Suppressor macrophage treated with lipopolysaccharide for 4 hours (primary cell): ENCODE measurements at regions not wholly inside any gene's neighbourhood (a gene's known extent, or its start where the extent isn't known, plus 50 kb on each side); places are given as distances from the start of the nearest gene placed in this dataset.
"Not testable (repeated sequence)": the region's sequence is repeated elsewhere in the genome, so short reads cannot be mapped to it uniquely, and the experiment has no call there.

Source experiments
- DNase-seq: peaks from one replicate; pipeline ENCODE4 v3.0.0-alpha.2; 2020

DNA sequence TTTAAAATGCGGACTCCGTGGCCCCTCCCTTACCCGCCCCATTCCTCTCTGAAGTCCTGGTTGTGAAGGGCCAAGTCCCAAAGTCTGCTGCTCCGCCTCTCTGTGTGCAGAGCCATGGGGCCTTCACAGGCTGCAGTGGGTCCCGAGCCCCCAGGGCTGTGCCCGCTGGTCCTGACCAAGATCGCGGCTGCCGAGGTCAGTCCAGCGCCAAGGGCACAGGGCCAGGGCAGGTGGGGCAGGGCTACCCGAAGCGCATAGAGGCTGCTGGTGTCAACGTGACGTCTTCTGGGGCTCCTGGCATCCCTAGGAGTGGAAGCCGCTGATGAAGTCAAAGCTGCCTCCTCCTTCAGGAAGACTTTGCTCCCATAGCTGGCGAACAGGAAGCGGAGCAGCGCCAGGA, 858.8 kb downstream of the TUBA3C start:
- not testable (repeated sequence) for DNase-seq

DNA sequence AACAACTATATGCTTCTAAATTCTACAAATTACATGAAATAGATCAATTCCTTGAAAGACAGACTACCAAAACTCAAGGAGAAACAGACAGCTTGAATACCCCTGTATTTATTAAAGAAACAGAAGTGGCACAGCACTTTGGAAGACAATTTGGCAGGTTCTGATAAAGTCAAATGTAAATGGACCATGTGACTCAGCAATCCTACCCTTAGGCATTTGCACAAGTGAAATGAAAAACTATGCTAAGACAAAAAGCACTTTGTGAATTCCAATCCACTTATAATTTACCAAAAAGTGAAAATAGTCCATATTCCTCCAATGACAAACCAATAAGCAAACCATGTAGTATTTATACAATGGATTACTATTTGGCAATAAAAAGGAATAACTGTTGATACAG, 862.0 kb downstream of the TUBA3C start:
- DNase-seq, result not testable (repeated sequence)

DNA sequence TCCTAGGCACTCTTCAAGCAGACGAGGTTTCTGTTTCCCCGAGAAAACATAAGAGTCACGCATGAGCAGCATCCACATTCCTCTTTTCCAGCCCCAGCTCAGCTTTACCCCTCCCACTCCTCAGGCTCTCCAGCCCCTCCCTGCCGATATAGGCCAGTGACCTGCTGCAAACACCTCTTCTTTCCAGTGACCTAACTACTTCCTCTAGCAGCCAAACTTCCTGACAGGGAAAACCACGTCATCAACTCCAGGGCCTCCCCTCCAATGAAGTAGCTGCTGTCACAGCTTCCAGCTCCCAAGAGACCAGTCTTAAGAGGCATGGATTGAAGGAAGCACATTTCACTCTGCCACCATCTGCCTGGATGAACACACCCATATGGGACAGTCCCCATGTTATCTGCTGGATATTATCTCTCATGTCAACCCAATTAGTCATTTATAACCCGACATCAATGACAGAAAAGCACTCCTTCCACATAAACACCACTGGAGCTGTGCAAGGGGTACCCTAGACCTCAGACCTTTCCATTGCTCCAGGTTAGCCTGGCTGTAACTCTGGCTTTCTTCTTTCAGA, 878.3 kb downstream of the TUBA3C start:
- DNase-seq, result not testable (repeated sequence)

DNA sequence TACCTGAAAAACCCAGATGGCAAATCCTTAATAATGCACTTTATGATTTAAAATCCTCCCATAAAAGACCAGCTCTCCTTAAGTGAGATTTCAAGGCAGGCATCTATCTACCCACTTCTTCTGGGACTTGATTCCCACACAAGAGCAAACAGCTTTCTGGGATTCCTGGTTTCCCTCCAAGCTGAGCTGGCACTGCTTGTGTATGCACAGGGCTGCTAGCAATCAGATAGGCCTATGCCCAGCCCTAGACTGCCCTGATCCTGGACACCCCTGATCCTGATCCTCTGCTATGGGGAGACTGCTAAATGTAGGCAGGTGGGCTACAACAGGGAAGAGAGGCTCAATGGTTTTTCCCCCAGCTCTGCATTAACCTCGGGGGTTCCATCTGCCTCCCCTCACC, 880.7 kb downstream of the TUBA3C start:
- DNase-seq, result not testable (repeated sequence)

DNA sequence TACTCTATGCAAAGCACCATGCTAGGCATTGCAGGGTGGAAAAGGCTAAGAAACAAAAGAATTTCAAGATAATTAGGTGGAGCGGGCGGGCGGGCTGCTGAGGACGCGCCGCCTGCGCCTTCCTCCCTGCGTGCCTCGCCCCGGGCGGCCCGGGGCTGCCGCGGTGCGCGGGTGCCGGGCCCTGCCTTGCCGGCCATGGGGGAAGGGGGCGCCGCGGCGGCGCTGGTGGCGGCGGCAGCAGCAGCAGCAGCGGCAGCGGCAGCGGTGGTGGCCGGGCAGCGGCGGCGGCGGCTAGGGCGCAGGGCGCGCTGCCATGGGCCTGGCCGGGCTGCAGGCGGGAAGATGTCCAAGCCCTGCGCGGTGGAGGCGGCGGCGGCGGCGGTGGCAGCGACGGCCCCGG, 884.3 kb downstream of the TUBA3C start:
- not testable (repeated sequence) for DNase-seq

DNA sequence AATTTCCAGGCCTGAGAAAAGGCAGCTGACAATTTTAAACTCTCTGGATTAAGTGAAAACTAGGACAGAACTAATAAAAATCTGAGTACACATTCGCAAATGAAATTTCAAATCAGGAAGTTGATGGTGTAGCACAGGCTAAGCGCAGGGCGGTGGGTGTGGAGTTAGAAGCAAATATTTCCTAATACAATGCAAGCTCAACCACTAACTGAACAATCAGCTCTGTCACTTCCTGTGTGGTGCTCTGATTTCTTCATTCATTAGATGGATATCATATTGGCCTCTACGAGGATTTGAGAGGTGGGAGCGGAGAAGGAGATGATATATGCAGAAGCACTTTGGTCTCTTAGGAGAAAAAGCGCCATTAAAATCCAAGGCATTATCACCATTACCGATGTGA, 885.0 kb downstream of the TUBA3C start:
- DNase-seq, result not testable (repeated sequence)

DNA sequence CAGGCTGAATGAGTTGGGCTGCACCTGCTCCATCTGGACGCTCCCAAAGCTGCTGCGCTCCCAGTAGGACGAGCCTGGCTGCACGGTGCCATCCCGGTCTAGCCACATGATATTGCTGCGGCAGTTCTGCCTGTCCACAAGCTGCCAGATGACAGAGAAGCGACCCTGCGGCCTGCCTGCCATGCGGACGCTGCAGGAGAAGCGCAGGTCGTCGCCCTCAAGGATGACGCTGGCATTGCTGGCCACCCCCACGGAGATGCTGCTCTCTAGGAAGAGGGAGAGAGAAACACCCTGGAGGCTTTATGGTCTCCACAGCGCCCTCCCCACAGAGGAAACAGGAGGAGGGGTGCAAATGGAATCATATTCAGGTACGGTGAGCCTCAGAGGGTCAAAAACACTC, 887.3 kb downstream of the TUBA3C start:
- DNase-seq, result not testable (repeated sequence)

DNA sequence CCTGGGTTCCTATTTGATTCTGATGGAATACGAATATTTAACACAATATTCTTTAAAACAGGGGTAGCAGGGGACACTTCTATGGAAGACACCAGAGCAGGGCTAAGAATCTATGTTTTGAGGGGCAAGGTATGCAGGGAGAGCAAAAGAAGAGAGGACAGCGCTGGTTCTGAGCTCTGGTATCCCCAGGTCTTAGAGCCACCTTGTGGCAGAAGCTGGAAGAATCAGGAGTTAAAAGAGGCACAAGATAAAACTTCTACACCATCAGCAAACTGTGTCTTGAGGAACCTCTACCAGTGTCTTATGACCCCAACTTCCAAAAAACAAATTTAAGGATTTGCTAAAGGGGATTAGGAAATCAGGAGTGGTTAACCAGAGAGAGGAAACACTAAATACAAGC, 894.8 kb downstream of the TUBA3C start:
- not testable (repeated sequence) for DNase-seq

DNA sequence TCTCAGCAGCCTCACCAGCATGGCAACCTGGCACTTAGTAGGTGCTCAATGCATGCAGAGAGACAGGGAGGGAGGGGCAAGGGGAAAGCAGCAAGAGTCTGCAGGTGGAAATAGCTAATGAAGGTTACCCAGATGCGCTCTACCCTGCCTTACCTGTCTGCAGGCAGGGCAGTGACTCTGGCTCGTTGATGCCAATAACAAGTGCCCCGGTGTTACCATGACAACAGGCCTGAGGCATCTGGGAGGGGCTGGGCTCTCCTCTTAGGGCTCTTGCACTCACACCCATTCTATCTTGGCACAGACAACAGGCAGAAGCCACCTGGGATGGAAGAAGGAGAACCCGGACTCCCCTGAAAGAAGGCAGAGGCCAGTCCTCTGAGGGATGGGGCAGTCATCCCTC, 896.0 kb downstream of the TUBA3C start:
- DNase-seq, result not testable (repeated sequence)

DNA sequence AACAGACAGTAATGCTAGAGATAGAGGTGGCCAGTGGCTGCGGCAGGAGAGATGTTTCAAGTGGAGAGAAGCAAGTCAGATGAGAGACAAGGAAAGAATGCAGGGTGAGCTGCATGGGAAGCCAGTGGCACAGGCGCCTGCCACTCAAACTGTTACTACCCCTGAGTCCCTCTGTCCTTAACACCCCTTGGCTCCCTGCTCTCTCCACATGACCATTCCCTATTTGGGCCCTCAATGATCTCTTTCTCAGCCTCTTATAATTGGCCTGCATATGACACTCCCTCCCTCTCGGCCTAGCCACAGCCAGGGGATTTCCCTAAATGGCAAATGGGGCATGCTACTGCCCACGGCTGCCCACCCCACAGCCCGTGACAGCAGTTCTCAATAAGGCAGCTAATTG, 897.6 kb downstream of the TUBA3C start:
- DNase-seq, result not testable (repeated sequence)

DNA sequence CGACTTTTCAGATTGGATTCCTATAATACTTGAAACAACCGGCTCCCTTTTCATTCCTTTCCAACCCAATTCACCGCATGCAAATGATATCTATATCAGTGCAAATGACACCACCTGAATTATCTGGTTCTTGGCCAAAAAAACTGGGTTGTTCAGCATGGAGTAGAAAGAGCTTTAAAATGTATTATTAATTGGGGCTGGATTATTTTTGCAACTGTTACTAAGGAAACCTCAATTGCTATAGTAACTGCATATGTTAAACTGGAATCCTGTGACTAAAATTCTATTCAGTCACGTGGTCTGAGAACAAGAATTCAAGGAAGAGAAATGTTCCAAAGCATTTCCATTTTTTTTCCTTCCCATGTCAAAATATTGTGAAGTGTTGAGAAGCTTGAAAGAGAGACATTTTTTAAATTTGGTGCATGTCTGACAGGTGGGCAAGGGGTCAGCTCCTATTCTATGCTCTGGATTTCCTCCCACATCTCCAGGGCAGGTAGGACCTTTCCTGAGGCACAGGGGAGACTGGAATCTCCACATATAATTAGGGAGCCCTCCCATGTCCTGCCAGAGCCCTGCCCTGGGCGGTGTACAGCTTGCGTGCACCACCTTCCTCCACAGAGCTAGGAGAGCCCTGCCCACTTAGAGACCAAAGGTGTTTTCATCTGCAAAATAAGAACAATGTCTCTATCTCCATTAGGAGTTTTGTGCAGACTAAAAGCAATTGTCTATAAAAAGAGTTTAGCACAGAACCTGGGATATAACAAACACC, 899.6 kb downstream of the TUBA3C start:
- not testable (repeated sequence) for DNase-seq

DNA sequence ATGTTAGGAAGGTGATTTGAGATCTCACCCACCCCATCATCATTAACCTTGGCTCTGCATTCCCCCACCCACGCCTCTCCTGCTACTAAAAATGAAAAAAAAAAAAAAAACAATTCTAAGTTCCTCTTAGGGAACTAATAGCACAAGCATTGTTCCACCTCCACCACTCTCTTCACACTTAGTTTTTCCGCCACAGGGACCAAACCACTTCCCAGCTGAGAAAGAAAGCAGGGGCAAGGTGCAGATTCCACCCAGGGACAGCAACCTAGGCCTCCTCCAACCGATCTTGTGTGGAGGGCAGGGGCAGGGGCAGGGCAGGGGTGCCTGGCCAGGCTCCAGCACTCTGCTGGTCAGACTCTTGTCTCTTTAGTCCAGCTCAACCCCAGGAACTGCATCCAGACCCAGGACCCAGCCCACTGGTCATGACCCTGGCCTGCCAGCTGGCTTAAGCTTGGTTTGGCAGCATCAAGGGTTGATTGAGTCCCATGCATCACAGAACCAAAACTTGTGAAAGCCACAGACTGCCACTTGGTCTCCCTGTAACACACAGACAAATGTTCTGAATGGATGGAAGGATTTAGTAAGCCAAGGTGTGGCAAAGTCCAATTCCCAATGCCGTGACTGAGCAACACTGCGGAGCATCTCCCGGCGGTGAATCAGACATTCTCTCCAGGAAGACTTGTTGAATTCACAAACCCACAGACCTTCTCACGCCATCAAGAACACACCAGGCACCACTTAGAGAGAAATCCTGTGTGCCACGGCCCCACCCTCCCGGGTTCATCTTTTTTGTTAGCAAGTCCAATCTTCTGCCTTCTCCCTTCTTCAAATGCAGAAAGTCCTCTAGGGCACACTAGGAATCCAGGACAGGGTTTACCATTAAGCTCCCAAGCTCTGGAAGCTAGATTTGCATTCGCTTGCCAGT, 900.5 kb downstream of the TUBA3C start:
- not testable (repeated sequence) for DNase-seq

DNA sequence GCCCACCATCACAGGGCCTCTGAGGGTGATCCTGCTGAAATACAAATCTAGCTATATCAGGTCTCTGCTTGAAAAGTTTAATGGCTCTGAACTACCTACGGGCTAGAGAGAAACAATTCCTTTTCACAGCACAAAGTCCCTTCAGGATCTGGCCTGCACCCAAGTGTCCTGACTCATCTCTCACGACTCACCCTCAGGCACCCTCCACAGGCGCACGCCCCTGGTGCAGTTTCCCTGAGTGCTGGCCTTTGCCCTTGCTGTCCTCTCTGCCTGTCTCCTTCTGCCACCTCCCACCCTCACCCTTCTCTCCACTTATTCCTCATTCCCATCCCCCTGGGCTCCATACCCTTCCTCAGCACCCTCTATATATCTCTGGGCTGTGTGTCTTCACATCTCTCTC, 901.7 kb downstream of the TUBA3C start:
- DNase-seq, result not testable (repeated sequence)

DNA sequence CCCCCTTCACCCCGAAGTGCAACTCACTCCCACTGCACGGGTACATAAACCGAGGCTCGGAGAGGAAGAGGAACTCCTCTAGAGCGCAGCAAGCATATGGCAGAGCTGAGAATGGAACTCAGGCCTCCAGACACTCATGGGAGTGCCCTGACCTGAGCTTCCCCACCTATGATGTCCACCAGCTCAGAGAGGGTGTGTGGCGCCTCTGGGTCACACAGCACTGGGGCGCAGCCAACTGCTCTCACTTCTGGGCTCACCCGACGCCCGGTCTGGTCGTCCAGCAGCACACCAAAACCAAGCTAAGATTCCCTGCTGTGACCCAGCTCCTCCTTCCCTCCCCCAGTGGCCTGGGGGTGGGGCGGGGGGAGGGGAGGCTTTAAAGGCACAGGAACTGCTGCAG, 904.3 kb downstream of the TUBA3C start:
- DNase-seq, result not testable (repeated sequence)

DNA sequence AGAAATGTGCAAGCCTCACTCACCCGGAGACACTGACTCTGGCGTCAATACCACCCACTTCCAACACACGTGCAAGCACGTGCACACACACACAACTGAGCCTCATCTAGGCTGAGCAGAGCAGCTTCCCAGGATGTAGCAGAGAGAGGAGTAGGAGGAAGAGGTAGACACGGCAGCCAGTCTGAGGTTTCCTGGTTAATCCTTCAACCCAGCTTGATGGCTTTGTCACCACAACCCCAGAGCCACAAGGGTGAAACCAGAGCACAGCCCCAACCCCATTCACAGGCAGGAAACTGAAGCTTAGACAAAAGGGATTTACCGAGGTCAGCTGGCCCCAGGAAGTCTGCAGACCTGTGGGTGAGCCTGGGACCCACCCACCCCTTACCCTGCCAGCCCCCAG, 905.3 kb downstream of the TUBA3C start:
- DNase-seq, result not testable (repeated sequence)

DNA sequence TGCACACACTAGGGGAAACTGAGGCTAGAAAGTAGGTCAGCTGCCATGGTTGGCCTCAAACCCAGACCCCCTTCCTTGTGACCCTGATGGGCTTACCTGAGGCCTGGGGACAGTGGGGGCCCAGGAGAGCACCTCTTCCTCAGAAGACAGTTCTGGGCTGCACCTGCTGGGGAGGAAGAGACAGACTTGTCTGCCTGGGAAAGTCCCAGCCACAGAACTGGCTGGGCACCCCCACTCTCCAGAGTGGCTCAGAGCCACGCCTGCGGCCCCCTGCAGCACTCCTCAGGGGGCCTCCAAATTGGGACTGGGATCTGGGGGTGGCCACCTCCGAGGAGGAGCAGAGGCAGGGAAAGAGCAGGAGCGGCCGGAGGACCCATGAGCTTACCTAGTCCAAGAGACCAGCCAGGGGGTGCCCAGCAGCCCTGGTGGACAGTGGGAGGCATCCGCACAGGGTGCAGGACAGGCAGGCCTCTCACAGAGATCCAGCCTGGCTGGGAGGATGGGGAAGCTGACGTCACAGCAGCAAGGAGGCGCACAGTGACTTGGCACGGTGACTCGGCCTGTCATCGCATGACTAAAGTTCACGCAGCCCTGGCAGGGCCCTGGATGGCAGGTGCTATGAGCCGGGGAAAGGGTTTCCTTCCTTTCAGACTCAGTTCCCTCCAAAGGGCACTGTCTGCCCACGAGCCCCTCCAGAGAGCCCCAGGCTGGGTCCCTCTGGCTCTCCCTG, 907.7 kb downstream of the TUBA3C start:
- DNase-seq, result not testable (repeated sequence)

DNA sequence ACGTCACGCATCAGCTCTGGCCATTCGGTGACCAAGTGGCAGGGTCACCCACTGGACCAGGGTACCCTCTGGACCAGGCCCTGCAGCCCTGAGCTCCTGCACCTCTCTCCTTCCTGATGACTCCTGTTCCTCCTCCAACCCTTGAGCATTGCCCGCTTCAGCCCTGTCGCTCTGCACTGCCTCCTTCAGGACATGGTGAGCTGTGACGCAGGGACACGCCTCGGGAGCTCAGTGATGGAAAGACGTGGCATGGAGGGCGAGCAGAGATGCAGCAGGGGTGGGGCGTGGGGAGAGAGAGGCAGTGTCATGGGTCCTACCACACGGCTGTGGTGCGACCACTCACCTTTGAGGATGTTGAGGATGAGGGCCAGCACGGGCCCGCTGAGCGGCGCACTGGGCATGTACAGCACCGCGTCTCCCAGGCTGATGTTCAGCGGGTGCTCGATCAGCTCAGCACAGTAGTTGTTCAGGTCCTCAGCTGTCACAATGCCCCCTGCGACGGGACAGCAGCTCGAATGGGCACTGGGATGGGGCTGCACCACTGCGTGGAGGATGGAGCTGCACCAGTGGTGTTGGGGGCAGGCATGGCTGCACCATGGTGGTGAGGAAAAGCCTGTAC, 922.7 kb downstream of the TUBA3C start:
- not testable (repeated sequence) for DNase-seq

DNA sequence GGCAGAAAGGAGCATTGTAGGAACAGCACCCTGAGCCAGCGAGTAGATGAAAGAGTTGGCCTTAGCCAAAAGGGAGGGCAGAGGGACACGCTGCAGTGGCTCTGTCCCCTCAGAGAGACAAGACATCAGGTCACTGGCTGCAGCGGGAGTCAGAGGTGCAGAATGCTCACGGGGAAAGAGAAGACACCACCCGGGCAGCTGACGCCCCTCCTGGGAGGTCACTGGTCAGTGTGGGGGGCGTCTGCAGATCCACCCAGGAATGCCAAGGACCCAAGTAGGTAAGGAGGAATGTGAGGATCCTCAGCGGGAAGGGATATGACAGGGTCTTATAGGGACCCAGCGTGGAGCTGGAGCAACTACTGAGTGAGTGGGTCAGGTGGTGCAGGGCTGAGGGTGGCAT, 923.9 kb downstream of the TUBA3C start:
- not testable (repeated sequence) for DNase-seq

DNA sequence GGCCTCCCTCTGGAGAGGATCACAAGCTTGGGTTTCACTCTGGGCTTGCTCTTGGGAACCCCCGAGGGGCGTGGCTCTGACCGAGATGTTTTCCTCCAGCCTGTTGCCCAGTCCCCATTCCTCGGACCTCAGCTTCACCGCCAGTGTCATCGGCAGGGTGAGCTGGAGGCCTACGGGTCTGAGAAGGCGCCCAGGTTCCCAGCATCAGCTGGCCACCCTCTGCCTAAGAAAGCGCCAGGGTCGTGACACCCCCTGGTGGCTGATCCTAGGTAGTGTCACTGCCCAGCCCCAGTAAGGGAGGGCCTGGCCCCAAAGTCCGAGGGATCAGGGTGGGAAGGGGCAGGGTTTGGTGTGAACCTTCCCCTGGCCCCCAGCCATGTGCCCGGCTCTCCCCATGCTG, 928.8 kb downstream of the TUBA3C start:
- not testable (repeated sequence) for DNase-seq

DNA sequence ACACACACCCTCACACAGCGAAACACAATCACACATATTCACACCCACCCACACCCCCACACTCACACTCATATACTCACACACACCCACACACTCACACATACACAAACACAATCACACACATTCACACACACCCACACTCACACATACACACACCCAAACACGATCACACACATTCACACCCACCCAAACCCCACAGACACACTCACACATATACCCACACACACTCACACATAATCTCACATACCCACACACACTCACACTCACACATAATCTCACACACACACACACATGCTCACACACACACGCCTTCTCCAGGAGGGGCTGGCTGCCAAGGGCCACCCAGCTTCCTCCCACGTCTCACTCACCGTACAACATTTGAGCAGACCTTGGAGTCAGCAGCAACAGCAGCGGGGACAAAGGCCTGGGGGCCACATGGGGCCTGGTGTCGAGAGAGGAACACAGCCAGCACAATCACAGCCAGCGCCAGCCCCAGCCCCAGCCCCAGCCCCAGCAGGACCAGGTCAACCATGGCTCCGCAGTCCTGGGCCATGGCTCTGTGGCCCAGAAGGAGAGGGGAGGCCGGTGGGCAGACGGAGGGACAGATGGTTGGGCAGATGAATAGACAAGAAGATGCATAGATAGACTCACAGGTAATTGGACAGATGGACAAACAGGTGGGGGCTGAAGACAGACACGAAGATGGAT, 932.9 kb downstream of the TUBA3C start:
- not testable (repeated sequence) for DNase-seq

DNA sequence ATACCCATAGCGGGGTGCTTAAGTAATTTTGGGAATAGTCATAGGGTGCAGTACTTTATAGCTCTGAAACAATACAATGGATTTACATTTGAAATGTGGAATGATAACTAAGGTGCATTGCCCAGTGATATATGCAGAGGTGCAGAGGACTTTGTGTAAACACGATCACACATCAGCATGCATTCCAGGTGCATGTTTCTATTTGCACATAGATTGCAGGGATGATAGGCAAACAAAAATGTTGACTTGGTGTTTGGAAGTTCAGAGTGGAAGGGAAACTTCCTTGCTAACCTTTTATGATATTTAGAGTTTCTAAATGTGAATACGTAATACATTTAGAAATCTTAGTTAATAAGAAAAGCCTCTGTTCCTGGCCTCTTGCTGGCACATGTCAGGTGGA, 941.5 kb downstream of the TUBA3C start:
- DNase-seq, result not testable (repeated sequence)

DNA sequence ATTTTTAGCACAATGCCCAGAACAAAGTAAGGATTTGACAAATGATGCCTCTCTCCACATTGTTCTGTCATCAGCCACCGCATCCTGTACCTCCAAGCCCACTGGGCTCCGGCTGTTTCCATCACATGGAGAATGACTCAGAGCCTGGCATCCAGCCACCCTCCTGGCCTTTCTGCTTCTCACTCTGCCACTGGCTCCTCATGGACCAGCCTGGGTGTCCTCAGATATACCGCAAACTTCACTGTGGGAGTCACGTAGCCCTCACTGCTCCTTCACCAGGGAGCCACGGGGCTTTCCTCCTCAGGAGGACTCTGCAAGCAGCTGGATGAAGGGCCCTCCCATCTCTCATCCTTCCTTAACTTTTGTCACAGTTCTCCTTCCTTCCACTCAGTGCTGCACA, 943.0 kb downstream of the TUBA3C start:
- DNase-seq, result not testable (repeated sequence)
